Activated CD4-positive, alpha-beta T cell treated with anti-CD3 and anti-CD28 coated beads for 24 hours (primary cell): ENCODE measurements at regions not wholly inside any gene's neighbourhood (a gene's known extent, or its start where the extent isn't known, plus 50 kb on each side); places are given as distances from the start of the nearest gene placed in this dataset.
"Not testable (repeated sequence)": the region's sequence is repeated elsewhere in the genome, so short reads cannot be mapped to it uniquely, and the experiment has no call there.

ENCODE experiments used
- DNase-seq, 2 donors: peaks; one replicate each; pipeline ENCODE4 v3.0.0-alpha.2; 2020; ENCODE audit warnings: low read depth in 2 of 2

GRCh38 chr7:34207810-34208209, 302.5 kb downstream of the BMPER start:
- no peak for DNase-seq

- no peak for DNase-seq
Observed at GRCh38 chr7:34208878-34209621, 303.7 kb downstream of the BMPER start.

GRCh38 chr7:34211018-34211417, 305.7 kb downstream of the BMPER start:
- DNase-seq, result no peak

GRCh38 chr7:34217972-34218371, 312.6 kb downstream of the BMPER start:
- DNase-seq, result no peak

- DNase-seq, result no peak
Observed at GRCh38 chr7:34219153-34219718, 313.9 kb downstream of the BMPER start.

- no peak for DNase-seq
Observed at GRCh38 chr7:34220506-34221185, 315.3 kb downstream of the BMPER start.

GRCh38 chr7:34222316-34222715, 317.0 kb downstream of the BMPER start:
- no peak for DNase-seq

- DNase-seq, result no peak
Observed at GRCh38 chr7:34222722-34223121, 317.4 kb downstream of the BMPER start.

GRCh38 chr7:34224281-34224680, 318.9 kb downstream of the BMPER start:
- DNase-seq, result no peak

GRCh38 chr7:34225193-34225592, 319.9 kb downstream of the BMPER start:
- no peak for DNase-seq

GRCh38 chr7:34227525-34227924, 322.2 kb downstream of the BMPER start:
- DNase-seq, result no peak

- not testable (repeated sequence) for DNase-seq
Observed at GRCh38 chr7:34235101-34235500, 329.8 kb downstream of the BMPER start.

GRCh38 chr7:34236057-34236456, 330.7 kb downstream of the BMPER start:
- DNase-seq, result no peak

- no peak for DNase-seq
Observed at GRCh38 chr7:34236839-34237492, 331.6 kb downstream of the BMPER start.

GRCh38 chr7:34237493-34237849, 332.1 kb downstream of the BMPER start:
- DNase-seq, result no peak

GRCh38 chr7:34240417-34240816, 335.1 kb downstream of the BMPER start:
- DNase-seq, result no peak

- no peak for DNase-seq
Observed at GRCh38 chr7:34242391-34242790, 337.1 kb downstream of the BMPER start.

GRCh38 chr7:34245246-34245645, 339.9 kb downstream of the BMPER start:
- no peak for DNase-seq

- no peak for DNase-seq
Observed at GRCh38 chr7:34247468-34247867, 342.1 kb downstream of the BMPER start.

- DNase-seq, result no peak
Observed at GRCh38 chr7:34249192-34249591, 343.9 kb downstream of the BMPER start.

- DNase-seq, result no peak
Observed at GRCh38 chr7:34260279-34260678, 354.9 kb downstream of the BMPER start.

GRCh38 chr7:34263168-34263567, 357.8 kb downstream of the BMPER start:
- DNase-seq, result no peak

GRCh38 chr7:34269084-34269483, 363.7 kb downstream of the BMPER start:
- no peak for DNase-seq
